ENCODE measurements at regions not wholly inside any gene's neighbourhood (a gene's known extent, or its start where the extent isn't known, plus 50 kb on each side); places are given as distances from the start of the nearest gene placed in this dataset.
A peak's percentile ranks its signal among the peaks of the same experiment; 100 is the strongest.

DNA sequence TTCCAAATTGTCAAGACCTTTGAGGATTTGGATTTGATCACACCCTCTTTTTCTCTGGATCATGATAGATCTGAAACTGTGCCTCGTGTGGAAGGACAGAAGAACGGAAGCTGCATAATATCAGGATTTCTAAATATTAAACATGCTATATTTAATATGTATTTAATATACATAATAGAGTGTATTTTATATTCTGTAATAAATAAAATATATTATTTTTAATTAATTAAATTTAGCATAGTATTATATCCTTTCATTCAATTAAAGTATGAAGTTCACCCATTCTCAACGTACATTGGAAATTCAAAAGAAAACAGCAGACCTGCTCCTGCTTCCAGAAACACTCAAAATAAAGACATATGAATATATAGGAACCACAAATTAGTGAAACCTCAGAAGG is 70.6 kb upstream of the GLIS3 start:
- Histone ChIP-seq H3K36me3 (replicated peaks in 1 of 2) (no peaks in the 10 kb centered on the region), H3K27ac (no peak overlapping the region), H3K27me3 (no peaks in the 10 kb centered on the region), H3K4me3 (no peak overlapping the region), H3K4me1 (replicated peaks in 1 of 2) (no peaks in the 10 kb centered on the region), H3K9me3 (replicated peaks in 1 of 3) (no peaks in the 10 kb centered on the region)
- WGBS, 4 donors = 90 to 96% (median 94%) methylated on average over 3 of the region's 3 CpGs
- intact Hi-C loops (cut with DNase I) = loop anchor here in 1 of 2 donors (5.0 kb wide), 1 partner anchor 53 kb away; no protein-coding TSS in a partner anchor
- no peak for TF ChIP-seq POLR2A (IDR thresholded peaks at IDR 0.05)
- TF ChIP-seq, protein P1, sequence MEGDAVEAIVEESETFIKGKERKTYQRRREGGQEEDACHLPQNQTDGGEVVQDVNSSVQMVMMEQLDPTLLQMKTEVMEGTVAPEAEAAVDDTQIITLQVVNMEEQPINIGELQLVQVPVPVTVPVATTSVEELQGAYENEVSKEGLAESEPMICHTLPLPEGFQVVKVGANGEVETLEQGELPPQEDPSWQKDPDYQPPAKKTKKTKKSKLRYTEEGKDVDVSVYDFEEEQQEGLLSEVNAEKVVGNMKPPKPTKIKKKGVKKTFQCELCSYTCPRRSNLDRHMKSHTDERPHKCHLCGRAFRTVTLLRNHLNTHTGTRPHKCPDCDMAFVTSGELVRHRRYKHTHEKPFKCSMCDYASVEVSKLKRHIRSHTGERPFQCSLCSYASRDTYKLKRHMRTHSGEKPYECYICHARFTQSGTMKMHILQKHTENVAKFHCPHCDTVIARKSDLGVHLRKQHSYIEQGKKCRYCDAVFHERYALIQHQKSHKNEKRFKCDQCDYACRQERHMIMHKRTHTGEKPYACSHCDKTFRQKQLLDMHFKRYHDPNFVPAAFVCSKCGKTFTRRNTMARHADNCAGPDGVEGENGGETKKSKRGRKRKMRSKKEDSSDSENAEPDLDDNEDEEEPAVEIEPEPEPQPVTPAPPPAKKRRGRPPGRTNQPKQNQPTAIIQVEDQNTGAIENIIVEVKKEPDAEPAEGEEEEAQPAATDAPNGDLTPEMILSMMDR (IDR thresholded peaks at IDR 0.05) = no peak
- DNase-seq = no peak

DNA sequence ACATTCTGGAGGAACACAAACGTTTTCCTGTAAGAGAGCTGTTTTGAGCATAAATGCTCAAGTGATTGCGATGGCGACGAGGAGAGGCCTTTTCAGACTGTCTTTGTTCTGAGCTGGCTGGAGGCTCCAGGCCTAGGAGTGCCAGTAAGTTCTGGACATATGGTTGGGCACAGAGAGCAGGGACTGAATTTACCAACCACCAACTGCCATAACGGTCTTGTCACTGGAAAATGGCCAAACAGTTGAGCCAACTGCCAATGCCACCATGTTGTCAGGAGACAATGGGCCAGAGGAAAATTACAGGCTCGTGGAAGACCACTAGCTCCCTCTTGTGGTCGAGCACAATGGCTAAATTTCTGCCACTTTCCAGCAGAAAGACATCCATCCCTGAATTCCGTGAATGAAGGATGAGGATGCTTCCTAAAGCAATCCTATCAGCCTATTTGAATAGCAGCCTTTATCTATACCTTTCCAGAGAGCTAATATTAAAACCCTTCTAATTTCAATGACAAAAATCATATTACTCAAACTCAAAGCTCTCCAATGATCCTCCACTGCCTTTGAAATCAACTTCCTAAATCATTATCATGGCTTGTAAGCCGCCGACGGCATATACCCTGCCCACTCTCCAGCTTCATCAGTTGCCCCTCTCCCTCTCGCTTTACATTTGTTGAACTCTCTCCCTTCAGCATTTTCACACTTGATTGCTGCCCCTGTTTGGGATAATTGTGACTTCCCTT is 66.9 kb upstream of the GLIS3 start:
- H3K27ac ChIP-seq = no peak overlapping the region
- intact Hi-C loops (cut with DNase I) = loop anchor here in 1 of 2 donors (5.0 to 10.0 kb wide), 2 partner anchors 49 to 632 kb away; no protein-coding TSS in a partner anchor
- DNase-seq = peak; percentile 37 to 77 (median 63)
- no peaks in the 10 kb centered on the region for H3K27me3 ChIP-seq
- no peaks in the 10 kb centered on the region for H3K36me3 ChIP-seq (replicated peaks in 1 of 2)
- no peaks in the 10 kb centered on the region for H3K9me3 ChIP-seq (replicated peaks in 1 of 3)
- no peak for TF ChIP-seq POLR2A (IDR thresholded peaks at IDR 0.05)
- TF ChIP-seq, protein P1 (IDR thresholded peaks at IDR 0.05) = peak; percentile 63 to 83 (median 78)
- H3K4me1 ChIP-seq (replicated peaks in 1 of 2) = no peaks in the 10 kb centered on the region
- H3K4me3 ChIP-seq = no peak overlapping the region
- WGBS, 4 donors = 60 to 69% (median 65%) methylated on average over 12 of the region's 12 CpGs

DNA sequence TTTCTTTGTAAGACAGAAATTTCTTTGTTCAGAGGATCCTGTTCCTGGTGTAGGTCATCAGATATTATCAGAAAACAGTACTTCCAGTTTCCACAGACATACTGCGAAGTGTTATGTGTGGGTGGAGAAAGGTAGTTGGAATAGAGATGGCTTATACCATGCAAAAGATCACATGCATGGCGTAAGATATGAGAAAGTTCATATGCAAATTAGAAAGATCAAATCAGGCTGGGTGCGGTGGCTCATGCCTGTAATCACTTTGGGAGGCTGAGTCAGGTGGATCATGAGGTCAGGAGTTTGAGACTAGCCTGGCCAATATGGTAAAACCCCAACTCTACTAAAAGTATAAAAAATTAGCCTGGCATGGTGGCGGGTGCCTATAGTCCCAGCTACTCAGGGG is 65.2 kb upstream of the GLIS3 start:
- no peak for DNase-seq
- no peak for TF ChIP-seq POLR2A (IDR thresholded peaks at IDR 0.05)
- TF ChIP-seq, protein P1 (IDR thresholded peaks at IDR 0.05) = no peak
- no peak overlapping the region for H3K27ac ChIP-seq
- 85 to 96% (median 91%) methylated on average over 4 of the region's 4 CpGs for WGBS, 4 donors
- no peaks in the 10 kb centered on the region for H3K36me3 ChIP-seq (replicated peaks in 1 of 2)
- intact Hi-C loops (cut with DNase I) = loop anchor here in 1 of 2 donors (5.0 to 10.0 kb wide), 2 partner anchors 48 to 630 kb away; no protein-coding TSS in a partner anchor
- H3K27me3 ChIP-seq = no peaks in the 10 kb centered on the region
- H3K9me3 ChIP-seq (replicated peaks in 1 of 3) = no peaks in the 10 kb centered on the region
- no peaks in the 10 kb centered on the region for H3K4me1 ChIP-seq (replicated peaks in 1 of 2)
- no peak overlapping the region for H3K4me3 ChIP-seq

DNA sequence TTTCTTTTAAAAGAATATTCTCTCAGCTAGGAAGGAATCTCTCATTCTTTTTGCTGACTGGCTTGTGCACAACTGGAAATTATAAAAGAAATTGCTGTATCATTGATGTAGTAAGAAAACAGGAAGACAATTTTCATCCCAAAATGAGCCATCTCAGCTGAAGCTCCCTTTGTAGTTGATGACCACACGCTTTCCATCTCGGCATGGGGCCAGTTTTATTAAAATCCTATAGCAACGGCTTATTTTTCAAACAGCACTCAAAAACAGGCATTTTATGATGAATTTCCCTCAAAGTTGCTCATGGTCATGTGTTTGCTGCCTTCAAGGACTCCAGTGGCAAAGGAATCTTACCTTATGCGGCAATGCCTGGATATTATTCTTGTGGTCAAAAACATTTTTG is 62.4 kb upstream of the GLIS3 start:
- no peaks in the 10 kb centered on the region for H3K36me3 ChIP-seq (replicated peaks in 1 of 2)
- H3K4me3 ChIP-seq = no peak overlapping the region
- H3K27me3 ChIP-seq = no peaks in the 10 kb centered on the region
- intact Hi-C loops (cut with DNase I) = loop anchor here in 1 of 2 donors (10.0 kb wide), 1 partner anchor 627 kb away; no protein-coding TSS in a partner anchor
- H3K4me1 ChIP-seq (replicated peaks in 1 of 2) = no peaks in the 10 kb centered on the region
- no peak overlapping the region for H3K27ac ChIP-seq
- WGBS, 4 donors = 75 to 90% (median 80%) methylated on average over 4 of the region's 4 CpGs
- TF ChIP-seq POLR2A (IDR thresholded peaks at IDR 0.05) = no peak
- TF ChIP-seq, protein P1 (IDR thresholded peaks at IDR 0.05) = no peak
- no peaks in the 10 kb centered on the region for H3K9me3 ChIP-seq (replicated peaks in 1 of 3)
- no peak for DNase-seq

Data from adrenal gland (tissue), 9 donors.